HG03432 (cell line): ENCODE measurements at regions not wholly inside any gene's neighbourhood (a gene's known extent, or its start where the extent isn't known, plus 50 kb on each side); places are given as distances from the start of the nearest gene placed in this dataset.
"Not testable (repeated sequence)": the region's sequence is repeated elsewhere in the genome, so short reads cannot be mapped to it uniquely, and the experiment has no call there.

Experiments used
- ATAC-seq: cut with Tn5 transposase; IDR thresholded peaks from one replicate; pipeline ENCODE4 v1.9.1; 2021; ENCODE audit warnings: mild to moderate bottlenecking, moderate library complexity; ENCODE audit not compliant: unreplicated experiment

- no peak for ATAC-seq
Measured at GRCh38 chr7:131061818-131062217, 265.9 kb upstream of the MKLN1 start.

DNA sequence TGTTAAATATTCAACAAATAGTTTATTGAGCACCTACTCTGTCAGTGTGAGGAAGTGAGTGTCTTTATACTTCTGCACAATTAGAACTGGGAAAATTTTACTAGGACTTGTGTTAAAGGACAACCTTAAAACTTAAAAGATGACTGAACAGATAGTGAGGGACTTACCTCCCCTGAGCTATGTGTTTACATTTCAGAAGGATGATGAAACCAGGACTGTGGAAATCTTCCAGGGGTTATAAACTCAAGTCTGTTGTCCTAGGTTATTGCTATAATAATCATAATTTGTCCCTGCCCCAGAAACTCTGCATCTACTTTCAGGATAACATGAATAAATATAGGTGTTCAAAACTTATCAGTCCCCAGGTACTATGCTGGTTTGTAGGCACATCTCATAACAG is 261.0 kb upstream of the MKLN1 start:
- ATAC-seq: no peak

DNA sequence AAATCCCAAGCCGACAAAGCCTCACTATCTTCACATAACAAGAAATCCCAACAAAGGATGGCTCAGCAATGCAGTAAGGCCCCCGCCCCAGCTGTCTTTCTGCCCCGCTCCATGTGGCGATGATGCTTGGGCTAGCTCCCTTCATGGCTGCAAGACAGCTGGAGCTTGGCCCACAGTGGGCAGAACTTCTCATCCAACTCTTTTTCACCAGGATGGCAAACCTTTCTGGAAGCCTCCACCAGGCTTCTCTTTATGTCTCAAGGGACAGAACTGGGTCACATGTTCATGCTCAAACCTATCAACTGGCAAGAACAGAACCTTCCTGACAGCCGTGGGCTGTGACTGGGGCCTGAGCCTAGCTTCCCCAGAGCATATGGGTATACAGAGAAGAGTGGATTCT is 260.5 kb upstream of the MKLN1 start:
- no peak for ATAC-seq

- no peak for ATAC-seq
Measured at GRCh38 chr7:131068604-131069021, 259.1 kb upstream of the MKLN1 start.

DNA sequence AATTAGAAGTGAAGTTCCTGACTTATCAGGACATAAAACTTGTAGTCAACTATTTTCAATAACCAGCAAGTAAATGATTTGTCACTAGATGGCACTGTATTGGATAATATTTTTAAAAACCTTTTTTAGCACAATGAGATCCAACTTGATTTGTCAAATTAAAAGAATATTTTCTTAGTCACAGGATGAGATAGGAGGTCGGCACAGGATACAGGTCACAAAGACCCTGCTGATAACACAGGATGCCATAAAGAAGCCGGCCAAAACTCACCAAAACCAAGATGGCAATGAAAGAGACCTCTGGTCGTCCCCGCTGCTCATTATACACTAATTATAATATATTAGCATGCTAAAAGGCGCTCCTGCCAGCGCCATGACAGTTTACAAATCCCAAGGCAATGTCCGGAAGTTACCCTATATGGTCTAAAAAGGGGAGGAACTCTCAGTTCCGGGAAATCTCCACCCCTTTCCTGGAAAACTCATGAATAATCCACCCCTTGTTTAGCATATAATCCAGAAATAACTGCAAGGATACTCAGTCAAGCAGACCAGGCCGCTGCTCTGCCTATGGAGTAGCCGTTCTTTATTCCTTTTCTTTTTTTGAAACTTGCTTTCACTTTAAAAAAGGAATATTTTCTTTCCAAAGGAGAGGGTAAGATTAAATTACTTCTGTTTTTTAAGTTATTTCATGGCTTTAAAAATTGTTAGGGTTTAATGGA is 255.7 kb upstream of the MKLN1 start:
- ATAC-seq: no peak

DNA sequence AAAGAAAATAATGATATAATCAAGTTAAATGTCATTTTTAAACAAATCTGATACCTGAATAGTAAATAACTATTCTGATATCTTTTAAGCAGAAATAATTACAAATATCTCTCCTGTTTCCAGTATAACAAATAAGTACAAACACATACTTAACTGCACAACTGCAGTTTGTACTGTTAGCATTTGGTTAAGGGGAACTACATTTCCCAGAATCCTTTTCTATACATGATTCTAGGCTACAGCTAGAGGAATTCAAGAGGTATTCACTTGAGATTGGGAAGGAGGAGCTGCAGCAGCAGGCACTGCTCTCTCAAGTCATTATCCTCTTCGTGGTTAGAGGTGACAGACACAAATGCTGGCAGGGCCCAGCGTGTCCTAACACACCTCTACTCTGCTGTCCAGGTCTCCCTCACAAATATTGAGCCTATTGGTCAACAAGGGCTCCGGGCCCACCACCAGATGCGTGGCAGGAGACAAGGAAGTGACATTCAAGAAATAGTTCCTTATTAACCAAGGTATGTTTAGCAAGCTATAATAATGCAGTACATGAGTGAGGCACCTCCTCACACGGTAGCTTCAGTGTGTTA is 255.1 kb upstream of the MKLN1 start:
- ATAC-seq: no peak

- ATAC-seq: no peak
Measured at GRCh38 chr7:131074043-131074442, 253.6 kb upstream of the MKLN1 start.

- ATAC-seq: no peak
Measured at GRCh38 chr7:131074585-131074984, 253.1 kb upstream of the MKLN1 start.

- ATAC-seq: no peak
Measured at GRCh38 chr7:131075406-131075805, 252.3 kb upstream of the MKLN1 start.

DNA sequence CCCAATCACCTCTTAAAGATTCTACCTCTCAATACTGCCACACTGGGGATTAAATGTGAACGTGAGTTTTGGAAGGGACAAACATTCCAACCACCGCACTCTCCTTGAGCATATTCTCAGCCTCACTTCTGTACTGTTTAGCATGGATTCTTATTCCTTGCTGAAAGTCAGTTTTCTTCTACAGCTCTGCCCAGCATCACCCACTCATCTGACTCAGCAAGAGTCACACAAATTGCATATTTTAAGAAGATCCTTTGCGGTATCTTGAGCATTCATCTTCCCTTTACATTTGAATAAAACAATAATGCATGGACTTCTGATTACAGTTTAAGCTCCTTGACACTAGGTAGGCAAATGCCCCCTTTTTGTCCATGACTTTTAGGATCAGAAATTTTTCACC is 251.6 kb upstream of the MKLN1 start:
- ATAC-seq: no peak

- no peak for ATAC-seq
Measured at GRCh38 chr7:131076711-131077181, 250.9 kb upstream of the MKLN1 start.

GRCh38 chr7:131077735-131078134 is 249.9 kb upstream of the MKLN1 start:
- no peak for ATAC-seq

- ATAC-seq: no peak
Measured at GRCh38 chr7:131080754-131081153, 246.9 kb upstream of the MKLN1 start.

DNA sequence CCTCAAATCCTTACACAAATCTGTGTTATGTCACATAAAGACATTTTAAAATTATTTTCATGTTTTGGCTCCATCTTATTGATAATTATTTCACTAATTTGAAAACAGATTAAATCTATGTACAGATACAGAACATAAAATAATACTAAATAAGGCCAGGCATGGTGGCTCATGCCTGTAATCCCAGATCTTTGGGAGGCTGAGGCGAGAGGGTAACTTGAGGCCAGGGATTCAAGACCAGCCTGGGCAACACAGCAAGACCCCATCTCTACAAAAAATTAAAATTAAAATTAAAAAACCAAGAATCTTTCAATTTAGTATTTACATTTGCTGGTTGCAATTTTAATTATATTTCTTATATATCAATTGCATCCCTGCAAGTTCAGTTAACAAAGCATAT is 246.4 kb upstream of the MKLN1 start:
- ATAC-seq: no peak

DNA sequence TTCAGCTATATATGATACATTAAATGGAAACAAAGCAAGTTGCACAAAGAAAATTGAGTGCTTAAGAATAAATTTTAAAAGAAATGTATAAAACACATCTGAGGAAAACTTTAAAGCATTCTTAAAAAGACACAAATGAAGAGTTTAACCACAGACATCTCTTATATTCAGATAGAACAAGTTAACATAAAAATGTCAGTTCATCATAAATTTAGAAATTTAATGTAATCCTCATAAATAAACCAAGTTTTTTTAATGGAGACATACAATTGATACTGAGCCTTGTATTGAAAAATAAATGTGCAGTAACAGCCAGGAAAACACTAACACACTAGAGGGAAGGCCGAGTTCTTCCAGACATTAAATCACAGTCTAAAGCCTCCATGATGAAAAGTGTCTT is 243.9 kb upstream of the MKLN1 start:
- ATAC-seq: no peak

DNA sequence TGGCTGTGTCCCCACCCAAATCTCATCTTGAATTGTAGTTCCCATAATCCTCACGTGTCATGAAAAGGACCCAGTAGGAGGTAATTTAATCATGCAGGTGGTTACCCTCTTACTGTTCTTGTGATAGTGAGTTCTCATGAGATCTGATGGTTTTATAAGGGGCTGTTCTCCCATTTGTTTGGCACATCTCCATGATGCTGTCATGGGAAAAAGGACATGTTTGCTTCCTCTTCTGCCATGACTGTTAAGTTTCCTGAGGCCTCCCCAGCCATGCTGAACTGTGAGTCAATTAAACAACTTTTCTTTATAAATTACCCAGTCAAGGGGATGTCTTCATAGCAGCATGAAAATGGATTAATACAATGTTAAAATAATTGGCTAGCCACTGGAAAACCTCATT is 243.3 kb upstream of the MKLN1 start:
- not testable (repeated sequence) for ATAC-seq

DNA sequence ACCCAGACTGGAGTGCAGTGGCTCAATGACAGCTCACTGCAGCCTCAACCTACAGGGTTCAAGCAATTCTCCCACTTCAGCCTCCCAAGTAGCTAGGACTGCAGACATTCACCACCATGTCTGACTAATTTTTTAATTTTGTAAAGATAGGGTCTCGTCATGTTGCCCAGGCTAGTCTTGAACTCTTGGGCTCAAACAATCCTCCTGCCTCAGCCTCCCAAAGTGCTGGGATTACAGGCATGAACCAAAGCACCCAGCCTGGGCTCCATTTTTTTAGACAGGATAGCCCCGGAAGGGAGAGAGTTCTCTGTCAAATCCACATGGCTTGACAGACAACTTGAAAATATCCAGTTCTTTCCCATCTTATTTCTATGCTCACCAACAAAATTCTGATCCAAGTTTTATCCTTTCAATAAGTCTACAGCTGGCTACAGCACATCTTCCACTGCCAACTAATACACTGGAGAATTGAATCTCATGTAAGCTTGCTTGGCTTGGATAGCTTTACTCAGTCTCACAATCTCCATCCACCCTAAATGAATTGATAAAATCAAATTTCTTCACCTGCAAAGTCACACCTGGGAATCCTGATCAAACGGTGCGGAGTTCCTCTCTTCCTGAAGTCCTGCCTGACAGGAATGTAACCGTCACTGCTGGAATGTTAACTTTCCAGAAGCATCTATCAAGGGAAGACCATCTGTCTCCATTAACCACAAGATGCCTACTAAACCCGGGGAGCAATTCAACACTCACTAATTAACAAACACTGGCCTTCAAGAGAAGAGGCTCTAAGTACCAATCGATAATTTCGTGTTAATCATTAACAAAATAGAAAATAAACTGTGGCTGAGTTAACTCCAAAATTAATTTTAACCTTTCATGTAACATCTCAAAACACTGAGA is 239.7 kb upstream of the MKLN1 start:
- no peak for ATAC-seq

GRCh38 chr7:131090188-131090587 is 237.5 kb upstream of the MKLN1 start:
- no peak for ATAC-seq

DNA sequence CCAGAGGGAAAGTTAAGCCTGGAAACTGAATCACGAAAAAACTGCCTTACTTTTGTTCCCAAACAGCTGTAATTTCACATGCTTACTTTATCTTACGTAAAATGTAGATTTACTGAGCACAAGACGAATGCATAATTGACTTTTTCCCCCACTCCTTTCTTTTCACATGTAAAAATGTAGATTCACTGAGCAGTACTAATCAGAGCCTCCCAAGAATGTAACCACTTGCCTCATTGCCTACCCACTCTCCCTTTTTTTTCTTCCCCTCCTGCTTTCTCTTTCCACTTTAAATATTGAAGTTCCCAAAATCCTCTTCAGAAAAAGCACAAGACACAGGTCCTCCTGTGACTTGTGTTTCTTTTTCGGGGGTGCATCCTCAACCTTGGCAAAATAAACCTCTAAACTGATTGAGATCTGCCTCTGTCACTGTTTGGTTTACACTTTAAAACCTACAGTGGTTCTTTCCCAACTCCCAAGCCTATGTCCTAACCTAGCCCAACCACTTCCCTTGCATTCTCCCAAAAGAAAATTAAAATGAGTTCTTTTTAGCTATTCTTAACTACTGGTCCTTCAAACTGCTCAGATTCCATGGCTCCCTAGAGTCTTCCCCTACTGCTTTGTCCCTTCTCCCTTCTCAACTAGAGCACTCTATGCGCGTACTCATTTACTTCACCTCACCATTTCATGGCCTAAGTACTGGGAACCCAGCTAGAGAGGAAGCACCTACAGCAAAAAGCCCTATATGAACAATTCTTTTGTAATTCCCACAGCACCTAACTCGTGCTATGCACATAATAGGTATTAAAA is 236.6 kb upstream of the MKLN1 start:
- no peak for ATAC-seq

GRCh38 chr7:131094685-131095084 is 233.0 kb upstream of the MKLN1 start:
- no peak for ATAC-seq

DNA sequence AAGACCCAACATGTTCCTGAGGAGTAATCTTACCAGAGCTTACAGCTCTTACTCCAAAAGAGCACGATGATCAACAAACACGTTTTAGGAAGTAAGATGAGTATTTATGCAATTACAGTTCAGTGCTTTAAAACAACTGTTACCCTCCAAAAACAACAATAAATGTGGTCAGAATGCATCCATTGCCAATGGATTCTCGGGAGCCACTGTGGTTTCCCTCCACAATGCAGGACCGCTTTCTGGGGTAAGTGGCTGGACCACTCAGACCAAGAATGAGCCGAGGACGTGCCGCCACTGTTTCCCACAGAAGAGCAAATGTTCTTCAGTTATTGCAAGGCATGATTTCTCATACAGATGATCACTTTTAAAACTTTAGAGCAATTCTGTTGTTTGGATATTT is 232.3 kb upstream of the MKLN1 start:
- ATAC-seq: no peak
